Testis (tissue), 2 donors: ENCODE measurements at regions not wholly inside any gene's neighbourhood (a gene's known extent, or its start where the extent isn't known, plus 50 kb on each side); places are given as distances from the start of the nearest gene placed in this dataset.

ENCODE experiments used
- POLR2A ChIP-seq: fragments of 450-650 bp; IDR thresholded peaks from one replicate; pipeline ENCODE4 v1.6.1; 2017; ENCODE audit warnings: antibody characterized with exemption, mild to moderate bottlenecking, moderate library complexity
- TF ChIP-seq, protein P1 (sequence below), 3 experiments: fragments of 450-650 bp in 2 of 3; fragments of 200-600 bp in 1 of 3; sonication (generic) in 1 of 3; IDR thresholded peaks; one replicate each; pipeline ENCODE4 v1.5.1; 2016 to 2019; ENCODE audit warnings: antibody characterized with exemption in 3 of 3, mild to moderate bottlenecking in 2 of 3, moderate library complexity in 1 of 3

DNA sequence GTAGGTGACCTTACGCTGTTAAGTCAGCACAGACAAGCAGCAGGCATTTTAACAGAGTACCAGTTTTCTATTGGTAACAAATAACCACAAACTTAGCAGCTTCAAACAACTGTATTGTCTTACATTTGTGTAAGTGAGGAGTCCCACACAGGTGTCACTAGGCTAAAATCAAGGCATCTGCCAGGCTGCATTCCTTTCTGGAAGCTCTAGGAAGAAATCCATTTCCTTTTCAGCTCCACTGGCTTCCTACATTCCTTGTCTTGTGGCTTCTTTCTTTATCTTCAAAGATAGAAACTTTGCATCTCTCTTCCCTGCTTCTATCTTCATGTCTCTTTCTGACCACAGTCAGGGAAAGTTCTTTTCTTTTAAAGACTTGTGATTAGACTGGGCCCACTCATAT lies 139.9 kb downstream of the TMEM144 start:
- TF ChIP-seq, protein P1, sequence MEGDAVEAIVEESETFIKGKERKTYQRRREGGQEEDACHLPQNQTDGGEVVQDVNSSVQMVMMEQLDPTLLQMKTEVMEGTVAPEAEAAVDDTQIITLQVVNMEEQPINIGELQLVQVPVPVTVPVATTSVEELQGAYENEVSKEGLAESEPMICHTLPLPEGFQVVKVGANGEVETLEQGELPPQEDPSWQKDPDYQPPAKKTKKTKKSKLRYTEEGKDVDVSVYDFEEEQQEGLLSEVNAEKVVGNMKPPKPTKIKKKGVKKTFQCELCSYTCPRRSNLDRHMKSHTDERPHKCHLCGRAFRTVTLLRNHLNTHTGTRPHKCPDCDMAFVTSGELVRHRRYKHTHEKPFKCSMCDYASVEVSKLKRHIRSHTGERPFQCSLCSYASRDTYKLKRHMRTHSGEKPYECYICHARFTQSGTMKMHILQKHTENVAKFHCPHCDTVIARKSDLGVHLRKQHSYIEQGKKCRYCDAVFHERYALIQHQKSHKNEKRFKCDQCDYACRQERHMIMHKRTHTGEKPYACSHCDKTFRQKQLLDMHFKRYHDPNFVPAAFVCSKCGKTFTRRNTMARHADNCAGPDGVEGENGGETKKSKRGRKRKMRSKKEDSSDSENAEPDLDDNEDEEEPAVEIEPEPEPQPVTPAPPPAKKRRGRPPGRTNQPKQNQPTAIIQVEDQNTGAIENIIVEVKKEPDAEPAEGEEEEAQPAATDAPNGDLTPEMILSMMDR (IDR thresholded peaks at IDR 0.05) = no peak
- TF ChIP-seq POLR2A = no peak
